ENCODE measurements at regions not wholly inside any gene's neighbourhood (a gene's known extent, or its start where the extent isn't known, plus 50 kb on each side); places are given as distances from the start of the nearest gene placed in this dataset.
A peak's percentile ranks its signal among the peaks of the same experiment; 100 is the strongest.
"Not testable (repeated sequence)": the region's sequence is repeated elsewhere in the genome, so short reads cannot be mapped to it uniquely, and the experiment has no call there.

DNA sequence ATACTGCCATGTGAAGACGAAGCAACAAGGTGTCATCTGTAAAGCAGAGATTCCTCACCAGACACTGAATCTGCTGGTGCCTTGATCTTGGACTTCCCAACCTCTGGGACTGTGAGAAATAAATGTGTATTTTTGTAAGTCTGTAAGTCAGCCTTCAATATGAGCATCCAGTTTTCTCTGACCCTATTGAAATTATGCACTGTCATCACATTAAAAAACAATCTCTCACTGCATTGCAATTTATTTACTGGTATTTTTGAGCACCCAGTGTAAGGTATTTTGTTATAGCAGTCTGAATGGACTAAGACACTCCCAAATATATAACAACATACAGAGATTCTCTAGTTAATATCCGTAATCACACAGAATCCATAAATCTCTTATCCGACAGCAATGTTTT lies 77.5 kb upstream of the CDK6 start:
- no peak for DNase-seq

DNA sequence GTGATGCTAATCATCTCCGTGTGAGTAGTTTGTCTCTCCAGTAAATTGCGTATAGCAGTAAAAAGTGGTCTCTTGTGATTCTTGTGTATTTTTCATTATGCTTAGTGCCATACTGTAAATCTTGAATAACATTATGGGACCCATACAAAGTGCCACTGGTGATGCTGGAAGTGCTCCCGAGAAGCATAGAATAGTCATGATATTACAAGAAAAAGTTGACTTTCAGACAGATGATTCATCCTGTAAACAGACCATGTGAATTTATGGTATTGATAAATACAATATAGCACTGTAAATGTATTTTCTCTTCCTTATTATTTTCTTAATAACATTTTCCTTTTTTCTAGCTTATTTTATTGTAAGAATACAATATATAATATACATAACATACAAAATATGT lies 74.6 kb upstream of the CDK6 start:
- no peak for DNase-seq

DNA sequence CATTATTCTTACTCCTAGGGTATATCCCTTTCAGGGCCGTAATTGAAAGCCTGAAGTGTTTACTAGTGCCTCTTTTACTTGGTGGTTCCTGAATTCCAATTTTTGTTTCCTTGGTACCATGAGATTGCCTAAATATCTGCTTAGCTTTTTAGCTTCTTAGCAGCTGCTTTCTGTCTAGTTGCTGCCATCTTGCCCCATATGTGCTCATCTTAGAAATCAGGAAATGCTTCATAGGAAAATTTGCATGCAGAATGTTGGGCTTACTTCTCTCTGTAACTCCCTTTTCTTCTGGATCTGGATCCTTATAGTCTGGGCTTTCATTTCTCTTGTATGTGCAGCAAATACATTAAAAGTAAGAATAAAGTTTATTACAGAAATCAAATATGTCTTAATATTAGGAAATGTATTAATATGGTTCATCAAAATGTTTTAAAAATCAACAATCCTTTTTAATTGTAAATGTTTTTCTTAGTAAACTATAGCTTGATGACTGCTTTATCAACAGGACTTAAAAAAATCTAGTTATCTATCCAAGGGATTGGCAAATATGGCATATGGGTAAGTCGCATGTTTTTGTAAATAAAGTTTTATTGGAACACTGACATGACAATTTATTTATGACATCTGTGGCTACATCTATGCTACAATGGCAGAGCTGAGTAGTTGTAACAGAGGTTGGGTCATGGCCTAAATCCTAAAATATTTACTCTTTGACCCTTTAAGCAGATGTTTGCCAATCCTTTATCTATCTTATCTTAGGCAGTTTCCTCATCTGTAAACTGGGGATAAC lies 73.5 kb upstream of the CDK6 start:
- DNase-seq: no peak

DNA sequence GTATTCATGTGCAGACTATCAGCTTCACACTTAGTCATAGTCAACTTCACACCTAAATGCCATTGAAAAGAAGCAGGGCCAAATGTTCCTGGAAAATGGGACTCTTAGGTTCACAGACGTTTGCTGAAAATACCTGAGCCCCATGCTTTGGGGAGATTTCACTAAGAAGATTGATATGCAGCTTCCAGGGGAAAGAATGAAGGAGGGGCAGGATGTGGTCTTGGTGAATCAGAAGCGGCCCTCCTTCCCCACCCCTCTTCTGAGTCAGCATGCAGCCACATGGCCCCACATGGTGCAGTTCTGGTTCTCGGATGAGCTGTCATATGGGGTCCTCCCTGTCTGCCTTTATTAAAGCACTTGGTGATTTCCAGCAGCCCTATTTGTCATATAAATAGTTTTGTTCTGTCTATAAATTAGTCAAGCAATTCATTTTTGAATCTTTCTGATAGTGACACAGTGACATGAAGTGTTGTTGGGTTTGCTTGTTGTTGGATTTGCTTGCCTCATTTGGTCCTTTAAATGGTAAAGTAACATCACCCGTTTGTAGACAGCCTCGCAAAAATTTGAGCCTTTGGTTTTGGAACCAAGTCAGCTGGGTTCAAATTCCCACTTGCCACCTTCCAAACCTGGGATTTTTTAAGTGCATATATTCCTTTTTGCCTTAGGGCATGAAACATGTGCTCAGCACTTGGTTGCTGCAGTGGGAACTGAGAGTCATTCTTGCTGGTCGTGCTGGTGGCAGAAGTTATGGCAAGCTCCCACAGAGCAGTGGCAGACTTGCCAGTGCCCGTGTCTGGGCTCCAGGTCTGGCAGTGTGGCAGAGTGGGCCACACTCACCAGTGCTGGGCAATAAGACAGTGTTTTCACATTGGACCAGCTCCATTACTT lies 68.1 kb upstream of the CDK6 start:
- peak; percentile 79 to 81 for DNase-seq

DNA sequence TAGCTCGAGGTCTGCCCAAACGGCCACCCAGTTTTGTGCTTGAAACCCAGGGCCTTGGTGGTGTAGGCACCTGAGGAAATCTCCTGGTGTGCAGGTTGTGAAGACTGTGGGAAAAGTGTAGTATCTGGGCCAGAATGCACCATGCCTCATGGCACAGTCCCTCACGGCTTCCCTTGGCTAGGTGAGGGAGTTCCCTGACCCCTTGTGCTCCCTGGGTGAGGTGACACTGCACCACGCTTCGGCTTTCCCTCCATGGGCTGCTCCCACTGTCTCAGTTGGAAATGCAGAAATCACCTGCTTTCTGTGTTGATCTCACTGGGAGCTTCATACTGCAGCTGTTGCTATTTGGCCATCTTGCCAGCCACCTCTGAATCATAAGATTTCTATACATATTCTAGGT lies 62.4 kb upstream of the CDK6 start:
- DNase-seq: no peak

DNA sequence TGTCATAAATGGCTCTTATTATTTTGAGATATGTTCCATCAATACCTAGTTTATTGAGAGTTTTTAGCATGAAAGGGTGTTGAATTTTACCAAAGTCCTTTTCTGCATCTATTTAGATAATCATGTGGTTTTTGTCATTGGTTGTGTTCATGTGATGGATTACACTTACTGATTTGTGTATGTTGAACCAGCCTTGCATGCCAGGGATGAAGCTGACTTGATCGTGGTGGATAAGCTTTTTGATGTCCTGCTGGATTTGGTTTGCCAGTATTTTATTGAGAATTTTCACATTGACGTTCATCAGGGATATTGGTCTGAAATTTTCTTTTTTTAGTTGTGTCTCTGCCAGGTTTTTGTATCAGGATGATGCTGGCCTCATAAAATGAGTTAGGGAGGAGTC lies 58.5 kb upstream of the CDK6 start:
- DNase-seq: not testable (repeated sequence)

DNA sequence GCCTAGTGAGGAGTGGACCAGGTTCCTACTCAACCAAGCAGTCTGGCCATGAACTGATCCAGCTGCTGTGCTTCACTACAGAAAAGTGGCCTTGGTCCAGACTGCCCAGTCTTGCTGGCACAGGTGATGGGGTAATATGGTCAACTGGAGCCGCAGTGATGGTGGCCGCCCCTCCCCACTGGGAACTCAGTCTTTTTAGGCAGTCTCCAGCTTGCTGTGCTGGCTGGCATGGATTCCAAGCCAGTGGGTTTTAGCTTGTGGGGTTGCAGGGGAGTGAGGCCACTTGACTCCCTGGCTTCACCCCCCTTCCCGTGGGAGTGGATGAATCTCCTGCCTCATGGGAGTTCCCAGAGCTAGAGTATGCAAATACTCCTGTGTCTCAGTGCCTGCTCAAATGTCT lies 52.7 kb upstream of the CDK6 start:
- DNase-seq: no peak
